SK-N-SH (cell line): ENCODE measurements at regions not wholly inside any gene's neighbourhood (a gene's known extent, or its start where the extent isn't known, plus 50 kb on each side); places are given as distances from the start of the nearest gene placed in this dataset.

Experiments used
- CTCF ChIA-PET: fragments of 300-600, 350-600 bp; formaldehyde crosslinking; extraction: SDS; loops from one replicate; lab custom pipeline; 2021; lab: Yijun Ruan, JAX
- POLR2A ChIA-PET: fragments of 350-600 bp; sonication (Branson Sonifier 250); formaldehyde crosslinking; extraction: SDS; loops from one replicate; lab custom pipeline; 2020; ENCODE audit warnings: antibody characterized with exemption, inconsistent platforms; lab: Yijun Ruan, JAX
- DNase-seq: peaks from one replicate; pipeline ENCODE4 v3.0.0; 2012
- H2AFZ ChIP-seq: fragments of 200-600 bp; sonication (generic); 2 replicates; pipeline ENCODE4 v1.8.1; 2016; ENCODE audit warnings: antibody characterized with exemption, mild to moderate bottlenecking, low read depth
- H3F3A ChIP-seq: fragments of 200-600 bp; sonication (generic); replicated peaks from 2 replicates; pipeline ENCODE3; 2016; ENCODE audit warnings: antibody characterized with exemption, mild to moderate bottlenecking; ENCODE audit not compliant: insufficient read depth
- H3K27ac ChIP-seq, 2 experiments: fragments of 200-500 bp in 1 of 2; fragments of 200-600 bp in 1 of 2; sonication (Bioruptor generic) in 1 of 2; sonication (generic), shearing (Covaris generic) in 1 of 2; 2 replicates each; pipeline versions ENCODE4 v1.5.1 to v1.6.1; 2014 to 2016; ENCODE audit warnings: low read depth in 2 of 2, inconsistent platforms in 1 of 2, low read length in 1 of 2, mild to moderate bottlenecking in 1 of 2, mixed read lengths in 1 of 2
- H3K27me3 ChIP-seq: fragments of 200-600 bp; sonication (generic), shearing (Covaris generic); 2 replicates; pipeline ENCODE4 v1.6.1; 2016; ENCODE audit warnings: mixed run types; ENCODE audit not compliant: insufficient read depth
- H3K36me3 ChIP-seq, 2 experiments: fragments of 200-500 bp in 1 of 2; fragments of 200-600 bp in 1 of 2; sonication (Bioruptor generic) in 1 of 2; sonication (generic) in 1 of 2; replicated peaks in 1 of 2; 2 replicates each; pipeline versions ENCODE3 to v1.5.1; 2014 to 2016; ENCODE audit warnings: low read length in 1 of 2, mild to moderate bottlenecking in 1 of 2; ENCODE audit not compliant: insufficient read depth in 2 of 2, control insufficient read depth in 1 of 2
- H3K4me1 ChIP-seq, 2 experiments: fragments of 200-500 bp in 1 of 2; fragments of 200-600 bp in 1 of 2; sonication (Bioruptor generic) in 1 of 2; sonication (generic), shearing (Covaris generic) in 1 of 2; 2 replicates each; pipeline versions ENCODE4 v1.5.1 to v1.6.1; 2014 to 2016; ENCODE audit warnings: low read depth in 1 of 2, low read length in 1 of 2, mixed run types in 1 of 2; ENCODE audit not compliant: insufficient read depth in 2 of 2, control insufficient read depth in 1 of 2
- H3K4me2 ChIP-seq: fragments of 200-600 bp; sonication (generic), shearing (Covaris generic); 2 replicates; pipeline ENCODE4 v1.6.1; 2017; ENCODE audit warnings: mixed run types
- H3K4me3 ChIP-seq, 2 experiments: fragments of 200-500 bp in 1 of 2; fragments of 200-600 bp in 1 of 2; sonication (Bioruptor generic) in 1 of 2; sonication (generic), shearing (Covaris generic) in 1 of 2; 2 replicates each; pipeline versions ENCODE4 v1.5.1 to v1.8.1; 2014 to 2016; ENCODE audit warnings: low read depth in 2 of 2, inconsistent platforms in 1 of 2, low read length in 1 of 2, mild to moderate bottlenecking in 1 of 2, mixed read lengths in 1 of 2, moderate library complexity in 1 of 2
- H3K79me2 ChIP-seq: fragments of 200-600 bp; sonication (generic); 2 replicates; pipeline ENCODE4 v1.8.1; 2017; ENCODE audit warnings: mild to moderate bottlenecking; ENCODE audit not compliant: insufficient read depth
- H3K9ac ChIP-seq: fragments of 200-600 bp; sonication (generic); 2 replicates; pipeline ENCODE4 v1.6.1; 2017; ENCODE audit warnings: mixed run types
- H3K9me2 ChIP-seq: fragments of 200-600 bp; sonication (generic); 2 replicates; pipeline ENCODE4 v1.6.1; 2017; ENCODE audit warnings: mixed run types
- H3K9me3 ChIP-seq: fragments of 200-600 bp; sonication (generic); 2 replicates; pipeline ENCODE4 v1.6.1; 2017; ENCODE audit warnings: mixed run types, mild to moderate bottlenecking, moderate library complexity
- H4K20me1 ChIP-seq: fragments of 200-600 bp; sonication (generic); 2 replicates; pipeline ENCODE4 v1.6.1; 2017; ENCODE audit warnings: mild to moderate bottlenecking, mixed run types; ENCODE audit not compliant: insufficient read depth
- CHD2 ChIP-seq: fragments of 150-350 bp; IDR thresholded peaks from 2 replicates; pipeline ENCODE4 v1.6.1; 2018; ENCODE audit warnings: low read length; ENCODE audit not compliant: partially characterized antibody
- CTCF ChIP-seq: fragments of 200-600 bp; sonication (generic); IDR thresholded peaks from 2 replicates; pipeline ENCODE4 v1.6.1; 2017; ENCODE audit warnings: antibody characterized with exemption, mild to moderate bottlenecking, moderate library complexity
- ELF1 ChIP-seq: IDR thresholded peaks from 2 replicates; pipeline ENCODE4 v1.4.0; 2012
- FOXM1 ChIP-seq: IDR thresholded peaks from 2 replicates; pipeline ENCODE4 v1.4.0; 2012; ENCODE audit warnings: low read depth, mild to moderate bottlenecking
- GABPA ChIP-seq: IDR thresholded peaks from 2 replicates; pipeline ENCODE4 v1.4.0; 2012; ENCODE audit warnings: low read depth, mild to moderate bottlenecking
- GATA2 ChIP-seq: sonication (generic); formaldehyde crosslinking; IDR thresholded peaks from 2 replicates; pipeline ENCODE4 v1.5.0; 2020; ENCODE audit warnings: mild to moderate bottlenecking, missing genetic modification reagents
- JUND ChIP-seq: IDR thresholded peaks from 2 replicates; pipeline ENCODE4 v1.4.0; 2012
- NFIC ChIP-seq: IDR thresholded peaks from 2 replicates; pipeline ENCODE4 v1.4.0; 2012; ENCODE audit warnings: borderline replicate concordance
- POLR2AphosphoS5 ChIP-seq: IDR thresholded peaks from 2 replicates; pipeline ENCODE4 v1.6.1; 2012; ENCODE audit warnings: low read depth, low read length
- RCOR1 ChIP-seq: fragments of 150-350 bp; IDR thresholded peaks from 2 replicates; pipeline ENCODE4 v1.6.1; 2017; ENCODE audit warnings: antibody characterized with exemption, low read length
- RXRA ChIP-seq: IDR thresholded peaks from 2 replicates; pipeline ENCODE4 v1.4.0; 2012; ENCODE audit warnings: low read depth, mild to moderate bottlenecking, borderline replicate concordance
- SIN3A ChIP-seq: IDR thresholded peaks from 2 replicates; pipeline ENCODE4 v1.6.1; 2012; ENCODE audit warnings: low read depth, mild to moderate bottlenecking, low read length, moderate library complexity, borderline replicate concordance
- SMC3 ChIP-seq: IDR thresholded peaks from 2 replicates; pipeline ENCODE4 v1.6.1; 2012; ENCODE audit warnings: low read depth, low read length, improper control_type of control experiment
- TCF12 ChIP-seq: IDR thresholded peaks from 2 replicates; pipeline ENCODE4 v1.4.0; 2012
- USF1 ChIP-seq: IDR thresholded peaks from 2 replicates; pipeline ENCODE4 v1.4.0; 2012; ENCODE audit warnings: low read depth, borderline replicate concordance
- WGBS: methylation state at CpG from one replicate; pipeline ENCODE4 v1.1.6; 2017; ENCODE audit warnings: low lambda C conversion rate; 5-methylcytosine and 5-hydroxymethylcytosine counted together
- TF ChIP-seq, protein P1 (sequence below): IDR thresholded peaks from 2 replicates; pipeline ENCODE4; 2012

- TF ChIP-seq NFIC = no peak
Observed at GRCh38 chr1:91148641-91149069, 126.8 kb upstream of the ZNF644 start (continued).

DNA sequence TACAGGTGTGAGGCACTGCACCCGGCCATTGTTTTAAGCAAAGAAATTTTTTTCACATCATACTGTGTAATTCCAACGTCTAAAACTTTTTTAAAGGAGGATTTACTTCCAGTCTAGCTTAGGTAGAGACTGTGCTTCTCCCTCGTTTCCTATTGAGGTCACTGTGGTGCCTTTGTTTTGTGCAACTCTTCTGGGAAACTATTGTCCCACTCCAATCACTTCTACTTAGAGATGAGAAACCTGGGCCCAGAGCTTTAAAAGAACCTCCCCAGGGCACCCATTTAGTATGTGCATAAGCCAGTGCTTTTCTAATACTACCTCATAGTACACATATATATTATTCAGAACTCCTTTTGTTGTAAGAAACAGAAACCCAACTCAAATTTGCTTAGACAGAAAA, 120.0 kb upstream of the ZNF644 start:
- H3K4me1 ChIP-seq = no peaks in the 10 kb centered on the region
- no peaks in the 10 kb centered on the region for H3K36me3 ChIP-seq
- ChIA-PET CTCF (interaction anchor here (1.7 kb wide), 1 partner anchor 24 kb away, joined by 11 read pairs; no protein-coding TSS in a partner anchor), POLR2A (no interaction called here)
- no peak overlapping the region for H2AFZ ChIP-seq
- H4K20me1 ChIP-seq = no peaks in the 10 kb centered on the region
- H3K9me2 ChIP-seq = no peaks in the 10 kb centered on the region
- no peak overlapping the region for H3K4me2 ChIP-seq
- no peak overlapping the region for H3K4me3 ChIP-seq
- TF ChIP-seq TCF12 (no peak), GABPA (no peak), SIN3A (no peak), JUND (no peak), RCOR1 (no peak), USF1 (no peak), SMC3 (no peak), FOXM1 (no peak), CTCF (no peak), CHD2 (no peak), RXRA (no peak), ELF1 (no peak), POLR2AphosphoS5 (no peak), GATA2 (no peak)
- TF ChIP-seq, protein P1, sequence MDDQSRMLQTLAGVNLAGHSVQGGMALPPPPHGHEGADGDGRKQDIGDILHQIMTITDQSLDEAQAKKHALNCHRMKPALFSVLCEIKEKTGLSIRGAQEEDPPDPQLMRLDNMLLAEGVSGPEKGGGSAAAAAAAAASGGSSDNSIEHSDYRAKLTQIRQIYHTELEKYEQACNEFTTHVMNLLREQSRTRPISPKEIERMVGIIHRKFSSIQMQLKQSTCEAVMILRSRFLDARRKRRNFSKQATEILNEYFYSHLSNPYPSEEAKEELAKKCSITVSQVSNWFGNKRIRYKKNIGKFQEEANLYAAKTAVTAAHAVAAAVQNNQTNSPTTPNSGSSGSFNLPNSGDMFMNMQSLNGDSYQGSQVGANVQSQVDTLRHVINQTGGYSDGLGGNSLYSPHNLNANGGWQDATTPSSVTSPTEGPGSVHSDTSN = no peak
- no peaks in the 10 kb centered on the region for H3F3A ChIP-seq
- no peaks in the 10 kb centered on the region; the same call in 1 of the 2 replicates for H3K27me3 ChIP-seq
- no peak overlapping the region for H3K27ac ChIP-seq
- DNase-seq = no peak
- H3K79me2 ChIP-seq = no peaks in the 10 kb centered on the region
- no peaks in the 10 kb centered on the region for H3K9me3 ChIP-seq
- no peak overlapping the region for H3K9ac ChIP-seq
- WGBS = 7% methylated on average over 3 of the region's 3 CpGs
